GM19023 (cell line): ENCODE measurements at regions not wholly inside any gene's neighbourhood (a gene's known extent, or its start where the extent isn't known, plus 50 kb on each side); places are given as distances from the start of the nearest gene placed in this dataset.

Source experiments
- ATAC-seq: cut with Tn5 transposase; IDR thresholded peaks from one replicate; pipeline ENCODE4 v1.9.1; 2021; ENCODE audit warnings: mild to moderate bottlenecking, moderate library complexity; ENCODE audit not compliant: unreplicated experiment

DNA sequence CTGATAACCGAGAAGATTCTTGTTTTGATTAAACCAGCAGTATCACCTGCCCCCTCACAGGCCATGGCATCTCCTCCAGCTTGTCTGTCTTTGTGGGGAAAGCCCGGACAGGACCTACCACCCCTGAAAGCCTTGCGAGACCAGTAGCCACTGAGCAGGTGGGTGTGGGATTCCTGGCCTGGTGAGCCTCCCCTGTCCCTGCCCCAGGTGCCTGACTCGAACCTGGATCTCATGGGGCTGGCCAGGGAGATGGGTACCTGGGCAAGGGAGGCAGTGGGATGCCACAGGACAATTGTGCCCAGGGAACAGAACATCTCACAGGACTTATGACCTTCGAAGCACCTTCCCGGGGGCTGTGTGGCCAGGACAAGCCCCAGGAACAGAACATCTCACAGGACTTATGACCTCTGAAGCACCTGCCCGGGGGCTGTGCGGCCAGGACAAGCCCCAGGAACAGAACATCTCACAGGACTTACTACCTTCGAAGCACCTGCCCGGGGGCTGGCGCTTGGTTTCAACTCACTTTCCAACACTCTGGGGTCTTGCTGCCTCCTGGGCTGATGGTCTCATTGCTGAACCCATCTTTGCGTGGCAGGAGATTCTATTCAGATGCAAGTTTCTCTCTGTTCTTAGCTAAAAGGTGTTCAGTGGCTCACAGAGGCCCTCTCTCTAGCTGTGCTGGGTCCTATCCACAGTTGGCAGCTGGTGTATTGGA, 854.5 kb downstream of the BRD1 start:
- ATAC-seq, result no peak

DNA sequence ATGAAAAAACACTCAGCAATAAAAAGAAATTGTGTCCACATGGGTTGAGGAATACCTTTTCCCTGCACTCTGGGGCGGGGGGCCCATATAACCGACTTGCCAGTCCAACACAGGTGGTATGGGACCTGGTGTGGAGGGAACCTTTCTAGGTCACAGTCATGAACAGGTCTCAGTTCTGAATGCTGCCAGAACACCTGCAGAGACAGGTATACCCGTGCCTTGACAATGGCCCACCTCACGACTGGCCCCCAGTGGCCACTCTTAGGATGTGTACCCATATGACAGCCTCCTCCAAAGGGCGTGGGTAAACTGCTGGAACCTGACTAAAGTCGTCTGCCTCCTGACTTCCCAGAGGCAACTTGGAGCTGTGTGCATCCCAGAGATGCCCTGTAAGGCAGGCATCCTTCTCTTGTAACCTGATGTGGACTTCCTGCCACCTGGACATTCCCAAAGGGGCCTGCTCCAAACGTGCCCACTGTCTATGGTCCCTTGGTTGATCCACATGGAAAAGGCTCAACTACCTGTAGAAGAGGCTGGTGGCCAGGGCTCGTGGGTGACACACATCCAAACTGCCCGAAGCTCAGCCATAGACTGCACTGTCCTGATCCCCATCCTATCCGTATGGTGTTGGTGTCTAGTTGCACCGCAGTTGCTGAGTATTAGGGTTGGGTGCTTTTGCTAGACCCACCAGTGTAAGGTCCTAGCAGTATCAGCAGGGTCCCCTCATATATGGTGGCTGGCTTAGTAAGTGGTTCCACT, 859.3 kb downstream of the BRD1 start:
- ATAC-seq, result no peak

DNA sequence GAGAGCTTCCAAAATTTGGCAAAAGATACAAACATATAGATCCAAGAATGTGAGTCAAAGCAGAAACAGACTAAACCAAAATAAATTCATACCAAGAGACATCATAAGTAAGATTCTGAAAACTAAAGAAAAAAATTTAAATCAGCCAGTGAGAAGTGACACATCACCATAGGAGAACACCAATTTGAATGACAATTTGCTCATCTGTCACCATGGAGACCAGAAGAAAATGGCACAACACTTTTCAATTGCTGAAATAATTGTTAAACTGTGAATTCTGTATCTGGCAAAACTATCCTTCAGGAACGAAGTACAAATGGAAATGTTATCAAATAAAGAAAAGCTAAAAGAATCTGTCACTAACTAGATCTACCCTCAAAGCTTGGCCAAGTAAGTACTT, 864.3 kb downstream of the BRD1 start:
- ATAC-seq, result no peak

DNA sequence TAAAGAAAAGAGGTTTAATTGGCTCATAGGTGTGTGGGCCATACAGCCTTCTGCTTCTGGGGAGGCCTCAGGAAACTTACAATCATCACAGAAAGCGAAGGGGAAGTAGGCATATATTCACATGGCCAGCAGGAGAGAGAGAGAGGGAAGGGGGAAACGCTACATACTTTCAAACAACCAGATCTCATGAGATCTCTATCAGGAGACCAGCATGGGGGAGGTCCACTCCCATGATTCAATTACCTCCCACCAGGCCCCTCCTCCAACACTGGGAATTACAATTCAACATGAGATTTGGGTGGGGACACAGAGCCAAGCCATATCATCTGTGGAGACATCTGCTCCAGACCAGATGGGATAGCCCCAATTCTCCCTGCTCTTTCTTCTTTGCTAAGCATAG, 866.0 kb downstream of the BRD1 start:
- no peak for ATAC-seq

GRCh38 chr22:48960980-48961660, 866.6 kb downstream of the BRD1 start:
- no peak for ATAC-seq

- no peak for ATAC-seq
Observed at GRCh38 chr22:48960576-48960975, 867.1 kb downstream of the BRD1 start.

- ATAC-seq, result no peak
Observed at GRCh38 chr22:48959496-48959895, 868.2 kb downstream of the BRD1 start.

DNA sequence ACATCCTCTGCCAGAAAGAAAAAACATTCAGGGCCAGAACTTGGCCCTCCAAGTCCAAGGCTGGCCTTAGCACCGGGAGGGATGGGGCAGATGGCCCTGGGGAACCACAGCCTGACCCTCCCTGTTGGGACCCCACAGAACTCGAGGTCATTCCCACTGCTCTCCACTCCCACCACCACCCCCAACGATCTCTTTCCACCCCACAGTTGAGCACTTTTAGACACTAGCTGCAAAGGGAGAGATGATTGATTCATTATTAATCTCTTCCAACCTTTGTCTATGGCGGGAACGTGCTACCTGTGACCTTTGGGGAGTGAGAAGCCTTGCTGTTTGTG, 869.7 kb downstream of the BRD1 start:
- no peak for ATAC-seq

DNA sequence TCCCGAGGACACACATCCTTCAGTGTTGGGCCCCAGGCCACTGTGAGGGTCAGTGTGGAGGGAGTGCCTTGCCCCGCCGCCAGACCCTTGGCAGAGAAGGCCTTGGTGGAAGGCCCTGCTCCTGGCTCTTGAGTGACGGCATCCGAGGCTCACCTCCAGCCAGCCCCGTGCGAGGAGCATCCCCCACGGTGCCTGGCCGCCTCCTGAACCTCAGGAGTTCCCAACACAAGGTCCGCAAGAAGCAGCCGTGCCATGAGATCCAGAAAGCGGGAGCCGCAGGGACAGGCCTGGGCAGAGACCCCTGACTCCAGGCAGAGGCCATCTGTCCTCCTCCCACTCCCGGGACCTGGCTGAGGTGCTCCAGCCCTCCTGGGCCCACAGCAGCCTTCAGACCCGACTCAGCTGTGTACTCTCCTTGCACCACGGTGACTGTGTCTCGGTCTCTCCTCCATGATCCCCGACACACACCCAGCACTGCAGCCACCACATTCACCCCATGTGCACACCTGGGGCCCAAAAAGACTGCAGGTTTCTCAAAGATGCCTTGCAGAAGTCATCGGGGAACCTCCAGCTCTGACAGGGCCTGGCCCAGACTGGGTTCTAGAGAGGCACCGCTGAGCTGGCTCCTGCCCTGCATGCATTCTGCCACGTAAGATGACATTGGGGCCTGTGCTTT, 870.2 kb downstream of the BRD1 start:
- ATAC-seq, result no peak

- no peak for ATAC-seq
Observed at GRCh38 chr22:48955351-48956311, 872.0 kb downstream of the BRD1 start.

DNA sequence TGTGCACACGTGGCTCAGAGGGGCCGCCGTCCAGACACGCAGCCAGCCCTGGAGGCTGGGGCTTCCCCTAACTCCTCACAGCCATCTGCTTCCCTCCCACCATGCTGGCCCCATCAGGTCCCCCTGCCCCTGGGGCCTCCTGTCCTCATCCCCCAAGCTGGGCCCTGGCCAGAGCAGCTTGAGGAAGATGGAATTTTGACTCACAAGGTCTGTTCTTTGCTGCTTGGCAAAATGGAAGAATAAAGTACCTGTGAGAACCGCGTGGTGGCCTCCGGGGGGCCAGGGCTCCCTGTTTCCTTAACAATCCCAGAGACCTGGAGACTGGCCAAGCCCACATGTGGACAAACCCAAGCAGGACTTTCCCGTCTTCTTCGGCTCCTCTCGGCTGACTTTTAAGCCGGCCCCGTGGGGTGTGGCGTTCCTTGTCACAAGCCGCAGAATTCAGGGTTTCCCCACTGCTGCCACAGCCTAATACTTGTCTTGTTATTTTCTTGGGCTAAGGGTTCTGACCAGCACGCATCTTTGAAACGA, 872.8 kb downstream of the BRD1 start:
- no peak for ATAC-seq

DNA sequence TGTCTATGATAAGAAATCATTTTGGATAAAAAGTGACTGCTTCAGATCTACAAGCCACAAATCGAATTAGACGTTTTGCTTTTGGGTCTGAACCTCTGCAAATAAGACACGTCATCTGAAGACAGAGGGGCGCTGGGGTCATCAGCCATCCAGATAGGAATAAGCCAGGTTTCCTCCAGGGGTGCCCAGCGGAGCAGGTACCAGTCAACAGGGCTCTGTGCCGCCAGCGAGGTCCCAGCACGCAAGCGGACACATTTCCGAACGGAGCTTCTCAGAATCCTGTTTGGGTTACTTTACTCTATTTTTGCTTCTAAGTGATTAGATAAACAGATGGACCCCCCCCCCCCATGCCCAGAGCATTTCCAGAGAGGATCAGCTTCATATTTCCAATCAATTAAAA, 873.8 kb downstream of the BRD1 start:
- no peak for ATAC-seq

DNA sequence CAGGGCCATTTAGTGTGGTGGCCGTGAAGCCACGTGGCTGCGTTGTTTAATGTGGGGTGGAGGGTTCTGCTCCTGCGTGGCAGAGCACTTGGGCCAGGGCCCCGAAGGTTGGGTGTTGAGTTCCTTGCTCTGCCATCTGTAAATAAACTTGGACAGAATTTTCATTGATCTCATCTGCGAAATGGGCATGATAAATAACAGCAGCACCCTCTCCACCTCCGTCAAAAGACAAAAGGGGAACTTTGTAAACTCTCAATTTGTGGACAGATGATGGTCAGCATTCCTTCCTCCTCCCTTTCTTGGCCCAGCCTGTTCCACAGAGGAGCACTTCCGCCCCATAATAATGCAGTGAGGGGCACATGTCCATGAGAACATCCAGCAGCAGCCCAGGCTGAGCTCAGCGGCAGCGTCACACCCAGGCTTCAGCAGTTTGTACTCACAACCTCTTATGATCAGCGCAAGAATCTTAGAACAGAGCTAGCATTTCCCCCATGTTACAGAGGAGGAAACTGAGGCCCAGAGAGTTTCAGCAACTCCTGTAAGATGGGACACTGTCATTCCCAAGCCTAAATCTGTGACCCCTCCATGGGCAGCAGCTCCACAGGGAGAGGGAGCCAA, 874.5 kb downstream of the BRD1 start:
- no peak for ATAC-seq

- no peak for ATAC-seq
Observed at GRCh38 chr22:48952256-48953102, 875.2 kb downstream of the BRD1 start.

DNA sequence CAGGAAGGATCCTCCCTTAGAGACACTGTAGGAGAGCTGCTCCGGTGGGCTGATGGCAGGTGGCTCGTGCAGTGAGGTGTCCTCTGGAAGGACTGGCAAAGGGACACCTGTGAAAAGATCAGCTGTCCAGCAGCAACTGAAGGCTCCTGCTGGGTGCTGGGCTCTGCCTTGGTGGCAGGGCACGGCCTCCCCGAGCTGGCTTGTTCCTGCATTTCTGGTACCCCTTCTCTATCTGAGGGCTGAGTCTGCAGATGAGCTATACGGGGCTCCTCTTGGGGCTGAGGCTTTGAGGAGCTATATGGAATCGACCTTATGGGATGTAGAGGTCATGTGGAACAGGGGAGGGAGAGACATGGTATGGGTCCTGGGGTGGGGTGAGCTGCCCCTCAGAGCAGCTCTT, 875.8 kb downstream of the BRD1 start:
- no peak for ATAC-seq

DNA sequence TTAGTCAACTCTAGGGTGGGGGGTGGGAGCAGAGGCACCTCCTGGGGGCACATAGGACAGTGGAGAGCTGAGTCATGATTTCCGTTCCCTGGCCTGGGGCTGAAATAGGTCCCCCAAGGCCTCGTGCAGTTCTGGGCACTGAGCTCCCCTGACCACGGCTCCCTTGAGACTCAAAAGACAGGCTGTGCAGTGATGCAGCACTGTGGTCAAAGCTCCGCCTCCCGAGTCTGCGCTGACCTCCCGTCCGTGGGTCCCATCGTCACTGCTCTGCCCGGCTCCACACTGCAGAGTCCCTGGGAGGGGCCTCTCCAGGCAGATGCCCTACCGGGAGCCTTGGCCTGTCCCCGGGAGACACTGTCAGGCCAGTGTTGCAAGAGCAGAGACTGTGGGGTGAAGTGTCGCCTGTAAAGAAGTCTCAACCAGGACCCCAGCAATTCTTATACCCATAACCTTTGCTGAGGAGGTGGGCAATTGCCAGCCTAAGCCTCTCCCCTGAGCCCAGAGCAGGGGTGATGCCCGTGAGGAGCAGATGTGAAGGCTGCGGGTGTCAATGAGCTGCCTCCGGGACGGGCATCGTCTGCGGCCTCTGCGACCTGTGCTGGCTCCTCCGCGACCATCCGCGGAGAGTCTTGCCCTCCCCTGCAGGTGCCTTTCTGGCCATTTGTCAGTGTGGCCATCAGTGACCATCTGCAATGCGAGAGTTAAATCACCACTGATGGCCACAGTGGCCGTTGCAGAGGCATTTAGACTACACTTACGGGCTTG, 877.3 kb downstream of the BRD1 start:
- no peak for ATAC-seq

DNA sequence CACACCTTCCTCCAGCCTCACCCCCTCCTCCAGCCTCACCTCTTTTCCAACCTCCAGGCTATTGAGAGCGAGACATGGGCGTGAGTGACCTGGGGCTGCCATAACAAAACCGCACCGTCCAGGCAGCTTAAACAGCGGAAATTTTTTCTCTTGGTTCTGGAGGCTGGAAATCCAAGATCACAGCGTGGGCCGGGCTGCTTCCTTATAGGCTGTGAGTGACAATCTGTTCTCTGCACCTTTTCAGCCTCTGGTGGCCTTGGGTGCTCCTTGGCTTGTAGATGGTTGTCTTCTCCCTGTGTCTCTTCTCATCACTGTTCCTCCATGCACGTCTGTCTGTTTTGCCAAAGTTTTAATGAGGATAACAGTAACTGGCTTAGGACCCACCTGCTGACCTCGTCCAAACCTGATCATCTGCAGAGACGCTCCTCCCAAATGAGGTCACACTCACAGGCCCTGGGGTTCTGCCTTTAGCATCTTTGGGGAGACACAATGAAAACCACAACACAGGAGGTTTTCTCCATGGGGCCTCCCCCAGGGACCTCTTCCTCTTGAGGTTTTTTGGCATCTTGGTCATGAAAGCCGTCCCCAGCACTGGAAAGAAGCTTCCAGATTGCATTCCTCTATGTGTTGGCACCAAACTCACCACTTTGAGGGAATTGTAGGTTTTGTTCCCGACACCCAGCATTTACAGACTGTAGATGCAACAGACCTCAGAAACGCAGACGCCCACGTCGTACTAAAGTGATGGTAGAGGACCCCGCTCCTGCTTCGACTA, 878.1 kb downstream of the BRD1 start:
- no peak for ATAC-seq
